Tibial nerve (tissue), 4 donors: ENCODE measurements at regions not wholly inside any gene's neighbourhood (a gene's known extent, or its start where the extent isn't known, plus 50 kb on each side); places are given as distances from the start of the nearest gene placed in this dataset.

Experiments
- DNase-seq, 2 donors: peaks; one replicate each; pipeline ENCODE4 v3.0.0-alpha.2; 2019; ENCODE audit warnings: low spot score in 2 of 2
- H3K27ac ChIP-seq, 4 donors: fragments of 200-600 bp; sonication (generic) in 3 of 4; one replicate each; pipeline ENCODE4 v1.5.1; 2017 to 2019; ENCODE audit warnings: mild to moderate bottlenecking in 1 of 4
- H3K27me3 ChIP-seq, 2 donors: fragments of 200-600 bp; sonication (generic) in 1 of 2; one replicate each; pipeline versions ENCODE4 v1.5.1 to v1.6.0; 2017 to 2019
- H3K36me3 ChIP-seq, 3 donors: fragments of 200-600 bp; sonication (generic); one replicate each; pipeline ENCODE4 v1.5.1; 2018 to 2019
- H3K4me1 ChIP-seq, 4 donors: fragments of 200-600 bp; sonication (generic) in 3 of 4; one replicate each; pipeline ENCODE4 v1.5.1; 2017 to 2019
- H3K4me3 ChIP-seq, 4 donors: fragments of 200-600 bp; sonication (generic) in 3 of 4; one replicate each; pipeline ENCODE4 v1.5.1; 2017 to 2019; ENCODE audit warnings: mild to moderate bottlenecking in 1 of 4, moderate library complexity in 1 of 4
- H3K9me3 ChIP-seq, 4 donors: fragments of 200-600 bp; sonication (generic) in 3 of 4; one replicate each; pipeline ENCODE4 v1.5.1; 2017 to 2019
- CTCF ChIP-seq, 5 experiments: fragments of 200-600 bp in 3 of 5; fragments of 450-650 bp in 2 of 5; sonication (generic) in 3 of 5; IDR thresholded peaks; one replicate each; pipeline ENCODE4 v1.5.1; 2016 to 2019; ENCODE audit warnings: antibody characterized with exemption in 5 of 5, mild to moderate bottlenecking in 3 of 5, moderate library complexity in 2 of 5
- EP300 ChIP-seq, 2 donors: sonication (generic); formaldehyde crosslinking; IDR thresholded peaks; one replicate each; pipeline ENCODE4 v1.6.1; 2017; ENCODE audit warnings: antibody characterized with exemption in 2 of 2, mild to moderate bottlenecking in 1 of 2
- POLR2A ChIP-seq, 2 donors: fragments of 450-650 bp; IDR thresholded peaks; one replicate each; pipeline ENCODE4 v1.6.1; 2017; ENCODE audit warnings: antibody characterized with exemption in 2 of 2, mild to moderate bottlenecking in 2 of 2, moderate library complexity in 2 of 2
- WGBS, 2 donors: methylation state at CpG; one replicate each; pipeline ENCODE4 v1.1.5; 2018; 5-methylcytosine and 5-hydroxymethylcytosine counted together

GRCh38 chr17:70355185-70355584 lies 185.9 kb downstream of the KCNJ2 start:
- no peaks in the 10 kb centered on the region for H3K9me3 ChIP-seq

DNA sequence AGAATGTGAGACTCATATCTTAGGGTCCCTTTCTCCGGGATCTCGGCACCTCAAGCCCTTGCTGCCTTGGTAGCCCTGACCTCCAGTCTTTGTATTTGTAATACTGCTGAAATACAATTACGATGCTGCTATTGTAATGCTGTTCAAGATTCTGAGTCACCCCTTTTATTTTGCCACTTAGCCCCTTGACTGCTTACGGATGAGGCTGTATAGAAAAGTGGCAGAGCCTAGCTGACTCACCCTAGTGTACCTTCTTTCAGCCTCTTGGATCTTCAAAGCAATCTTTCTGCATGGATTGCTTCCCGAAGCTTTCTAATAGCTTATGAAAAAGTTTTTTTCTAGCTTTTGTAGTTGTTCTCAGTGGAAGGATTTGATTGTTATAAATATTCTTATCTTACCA lies 187.9 kb downstream of the KCNJ2 start:
- TF ChIP-seq CTCF (IDR thresholded peaks at IDR 0.05) (no peak), POLR2A (IDR thresholded peaks at IDR 0.05) (no peak), EP300 (IDR thresholded peaks at IDR 0.05) (no peak)
- H3K27me3 ChIP-seq: no peaks in the 10 kb centered on the region
- H3K4me1 ChIP-seq: no peaks in the 10 kb centered on the region
- H3K4me3 ChIP-seq: no peak overlapping the region
- no peak overlapping the region for H3K27ac ChIP-seq
- no peaks in the 10 kb centered on the region for H3K9me3 ChIP-seq
- H3K36me3 ChIP-seq: no peaks in the 10 kb centered on the region
- no peak for DNase-seq
- WGBS, 2 donors: 87 to 90% methylated on average over 5 of the region's 5 CpGs

More at GRCh38 chr17:70355185-70355584, 185.9 kb downstream of the KCNJ2 start:
- TF ChIP-seq EP300 (IDR thresholded peaks at IDR 0.05) (no peak), POLR2A (IDR thresholded peaks at IDR 0.05) (no peak), CTCF (IDR thresholded peaks at IDR 0.05) (no peak)
- H3K27me3 ChIP-seq: no peaks in the 10 kb centered on the region
- 57 to 60% methylated on average over 2 of the region's 2 CpGs for WGBS, 2 donors
- no peak overlapping the region for H3K27ac ChIP-seq
- H3K4me3 ChIP-seq: no peak overlapping the region
- no peaks in the 10 kb centered on the region for H3K4me1 ChIP-seq
- no peak for DNase-seq
- no peaks in the 10 kb centered on the region for H3K36me3 ChIP-seq

GRCh38 chr17:70365091-70365583 lies 195.8 kb downstream of the KCNJ2 start:
- no peaks in the 10 kb centered on the region for H3K4me1 ChIP-seq
- WGBS, 2 donors: 29 to 36% methylated on average over 2 of the region's 2 CpGs
- no peaks in the 10 kb centered on the region for H3K36me3 ChIP-seq
- no peak for DNase-seq
- no peak overlapping the region for H3K4me3 ChIP-seq
- TF ChIP-seq CTCF (IDR thresholded peaks at IDR 0.05) (no peak), EP300 (IDR thresholded peaks at IDR 0.05) (no peak), POLR2A (IDR thresholded peaks at IDR 0.05) (no peak)
- H3K27me3 ChIP-seq: no peaks in the 10 kb centered on the region
- no peak overlapping the region for H3K27ac ChIP-seq
- no peaks in the 10 kb centered on the region for H3K9me3 ChIP-seq

- H3K36me3 ChIP-seq: no peaks in the 10 kb centered on the region
- DNase-seq: no peak
- no peaks in the 10 kb centered on the region for H3K27me3 ChIP-seq
- H3K27ac ChIP-seq: no peak overlapping the region
- no peaks in the 10 kb centered on the region for H3K4me1 ChIP-seq
- TF ChIP-seq CTCF (IDR thresholded peaks at IDR 0.05) (no peak), EP300 (IDR thresholded peaks at IDR 0.05) (no peak), POLR2A (IDR thresholded peaks at IDR 0.05) (no peak)
- no peak overlapping the region for H3K4me3 ChIP-seq
- H3K9me3 ChIP-seq: no peaks in the 10 kb centered on the region
Measured at GRCh38 chr17:70366386-70366785, 197.1 kb downstream of the KCNJ2 start.

GRCh38 chr17:70368011-70368410 lies 198.7 kb downstream of the KCNJ2 start:
- TF ChIP-seq POLR2A (IDR thresholded peaks at IDR 0.05) (no peak), CTCF (IDR thresholded peaks at IDR 0.05) (no peak), EP300 (IDR thresholded peaks at IDR 0.05) (no peak)
- H3K27ac ChIP-seq: no peak overlapping the region
- no peaks in the 10 kb centered on the region for H3K27me3 ChIP-seq
- H3K9me3 ChIP-seq: no peaks in the 10 kb centered on the region
- DNase-seq: no peak
- H3K36me3 ChIP-seq: no peaks in the 10 kb centered on the region
- H3K4me1 ChIP-seq: no peaks in the 10 kb centered on the region
- H3K4me3 ChIP-seq: no peak overlapping the region
